ENCODE measurements at regions not wholly inside any gene's neighbourhood (a gene's known extent, or its start where the extent isn't known, plus 50 kb on each side); places are given as distances from the start of the nearest gene placed in this dataset.

DNA sequence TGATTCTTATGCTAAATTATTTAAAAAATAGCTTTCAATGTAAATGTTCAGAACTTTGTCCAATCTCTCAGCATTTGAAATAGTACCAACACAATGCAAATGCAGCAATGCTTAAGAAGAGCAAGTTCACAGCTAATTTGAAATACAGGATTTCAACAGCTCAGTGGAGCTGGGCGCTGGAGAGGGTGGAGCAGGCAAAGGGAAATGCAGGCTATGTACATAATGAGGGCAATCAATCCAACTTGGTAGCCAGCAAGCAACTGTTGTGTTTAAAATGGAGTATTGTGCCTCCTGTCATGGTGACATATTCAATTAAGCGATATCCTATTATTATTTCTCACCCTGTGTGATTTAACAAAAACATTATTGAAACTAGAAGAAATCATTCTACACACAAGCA, 568.8 kb downstream of the PSAT1 start:
- TF ChIP-seq SP1 (IDR thresholded peaks at IDR 0.05) = no peak
- TF ChIP-seq FOXM1 (IDR thresholded peaks at IDR 0.05; ENCODE audit: borderline replicate concordance) = no peak
- TF ChIP-seq CTBP1 (IDR thresholded peaks at IDR 0.05; ENCODE audit: borderline replicate concordance) = no peak
- no peak for TF ChIP-seq FOXA1 (IDR thresholded peaks at IDR 0.05)
- TF ChIP-seq, protein P1, sequence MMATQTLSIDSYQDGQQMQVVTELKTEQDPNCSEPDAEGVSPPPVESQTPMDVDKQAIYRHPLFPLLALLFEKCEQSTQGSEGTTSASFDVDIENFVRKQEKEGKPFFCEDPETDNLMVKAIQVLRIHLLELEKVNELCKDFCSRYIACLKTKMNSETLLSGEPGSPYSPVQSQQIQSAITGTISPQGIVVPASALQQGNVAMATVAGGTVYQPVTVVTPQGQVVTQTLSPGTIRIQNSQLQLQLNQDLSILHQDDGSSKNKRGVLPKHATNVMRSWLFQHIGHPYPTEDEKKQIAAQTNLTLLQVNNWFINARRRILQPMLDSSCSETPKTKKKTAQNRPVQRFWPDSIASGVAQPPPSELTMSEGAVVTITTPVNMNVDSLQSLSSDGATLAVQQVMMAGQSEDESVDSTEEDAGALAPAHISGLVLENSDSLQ (IDR thresholded peaks at IDR 0.05) = no peak
- TF ChIP-seq BHLHE40 (IDR thresholded peaks at IDR 0.05; ENCODE audit: borderline replicate concordance) = no peak
- TF ChIP-seq FOXK2 (IDR thresholded peaks at IDR 0.05) = no peak
